K562 (cell line): ENCODE measurements at regions not wholly inside any gene's neighbourhood (a gene's known extent, or its start where the extent isn't known, plus 50 kb on each side); places are given as distances from the start of the nearest gene placed in this dataset.

ENCODE experiments used
- ATAC-seq: fragments of 200-7000 bp; cut with Tn5 transposase; 3 replicates; pipeline ENCODE4 v1.9.1; 2020; ENCODE audit warnings: moderate library complexity
- BruUV-seq: library from RNA; stranded (reverse); fragments of 400-500 nt; replicated peaks from 2 replicates; lab custom pipeline; 2021; lab: Mats Ljungman, UMichigan
- CTCF ChIA-PET: fragments of 300-600 bp; formaldehyde crosslinking; extraction: SDS; loops from one replicate; lab custom pipeline; 2021; ENCODE audit warnings: low intra/inter-chr PET ratio; lab: Yijun Ruan, JAX
- POLR2A ChIA-PET: fragments of 300-600, 350-650 bp; sonication (Branson Sonifier 250); formaldehyde crosslinking; extraction: SDS; loops from one replicate; lab custom pipeline; 2021; ENCODE audit warnings: antibody characterized with exemption, inconsistent platforms; lab: Yijun Ruan, JAX
- DNase-seq, 4 experiments: peaks; one replicate each; pipeline versions ENCODE4 v3.0.0 to v3.0.0-alpha.2; 2011 to 2018; ENCODE audit warnings: low spot score in 3 of 4, mixed read lengths in 3 of 4; ENCODE audit errors: extremely low read depth in 1 of 4
- FAIRE-seq: peaks from 2 replicates; lab custom pipeline; 2011; peaks lifted over from hg19 to GRCh38; lab: Jason Lieb, UNC
- H2AFZ ChIP-seq: 2 replicates; pipeline ENCODE4 v1.6.0; 2011; ENCODE audit warnings: low read depth, low read length, control low read depth, inconsistent platforms
- H3K27ac ChIP-seq: fragments of 200-600 bp; 3 replicates; pipeline ENCODE4 v1.8.0; 2011; ENCODE audit warnings: low read depth, mild to moderate bottlenecking, control low read depth, inconsistent platforms, low read length, moderate library complexity, mixed read lengths; ENCODE audit errors: extremely low read depth
- H3K27me3 ChIP-seq, 2 experiments: fragments of 300-600 bp in 1 of 2; 2 replicates in 1 of 2; 3 replicates in 1 of 2; pipeline versions ENCODE4 v1.6.0 to v1.8.0; 2011; ENCODE audit warnings: inconsistent platforms in 2 of 2, low read length in 2 of 2, mild to moderate bottlenecking in 1 of 2, mixed read lengths in 1 of 2, moderate library complexity in 1 of 2; ENCODE audit not compliant: control insufficient read depth in 2 of 2, insufficient read depth in 2 of 2
- H3K36me3 ChIP-seq: fragments of 300-600 bp; 3 replicates; pipeline ENCODE4 v1.8.0; 2011; ENCODE audit warnings: mild to moderate bottlenecking, low read length, inconsistent platforms; ENCODE audit not compliant: control insufficient read depth, insufficient read depth
- H3K4me1 ChIP-seq, 2 experiments: fragments of 200-600 bp in 1 of 2; replicated peaks in 1 of 2; 2 replicates in 1 of 2; 3 replicates in 1 of 2; pipeline versions ENCODE4 v1.5.1 to v1.8.0; 2011; ENCODE audit warnings: inconsistent platforms in 2 of 2, low read length in 2 of 2, mild to moderate bottlenecking in 1 of 2, mixed read lengths in 1 of 2, moderate library complexity in 1 of 2; ENCODE audit not compliant: control insufficient read depth in 2 of 2, insufficient read depth in 2 of 2
- H3K4me2 ChIP-seq: 2 replicates; pipeline ENCODE4 v1.6.1; 2011; ENCODE audit warnings: low read length, control low read depth, inconsistent platforms, mixed read lengths; ENCODE audit not compliant: insufficient read depth
- H3K4me3 ChIP-seq: fragments of 200-600 bp; sonication (generic), shearing (Covaris generic); 2 replicates; pipeline ENCODE4 v1.5.1; 2016; ENCODE audit warnings: control low read depth, inconsistent platforms
- H3K79me2 ChIP-seq: fragments of 200-600 bp; 3 replicates; pipeline ENCODE4 v1.8.0; 2011; ENCODE audit warnings: low read length, inconsistent platforms; ENCODE audit not compliant: control insufficient read depth, insufficient read depth
- H3K9ac ChIP-seq, 2 experiments: 2 replicates each; pipeline versions ENCODE4 v1.6.0 to v1.6.1; 2011; ENCODE audit warnings: low read depth in 2 of 2, low read length in 2 of 2, control low read depth in 1 of 2, inconsistent platforms in 1 of 2, mild to moderate bottlenecking in 1 of 2, mixed read lengths in 1 of 2; ENCODE audit not compliant: insufficient read depth in 1 of 2
- H3K9me1 ChIP-seq: one replicate; pipeline ENCODE4 v1.6.0; 2011; ENCODE audit warnings: inconsistent platforms, mild to moderate bottlenecking, low read length, moderate library complexity; ENCODE audit not compliant: control insufficient read depth, insufficient read depth
- H3K9me3 ChIP-seq: replicated peaks from 2 replicates; pipeline ENCODE4 v1.5.1; 2011; ENCODE audit warnings: low read depth, low read length, inconsistent platforms; ENCODE audit not compliant: control insufficient read depth, insufficient read depth
- H4K20me1 ChIP-seq: replicated peaks from 2 replicates; pipeline ENCODE4 v1.6.1; 2011; ENCODE audit warnings: low read length, inconsistent platforms, mixed read lengths; ENCODE audit not compliant: control insufficient read depth, insufficient read depth
- ETV6 ChIP-seq, 3 experiments: fragments of 150-350 bp in 1 of 3; sonication (generic) in 1 of 3; formaldehyde crosslinking in 1 of 3; IDR thresholded peaks; 2 replicates each; pipeline versions ENCODE4 v1.6.1 to v1.8.0; 2014 to 2022; ENCODE audit warnings: borderline replicate concordance in 2 of 3, low read depth in 2 of 3, antibody characterized with exemption in 1 of 3, low read length in 1 of 3, mild to moderate bottlenecking in 1 of 3, missing genetic modification reagents in 1 of 3
- MEF2A ChIP-seq: IDR thresholded peaks from 2 replicates; pipeline ENCODE4 v1.6.1; 2011; ENCODE audit warnings: low read depth, mild to moderate bottlenecking, low read length, moderate library complexity; ENCODE audit not compliant: control insufficient read depth
- NR1H2 ChIP-seq: sonication (generic); formaldehyde crosslinking; IDR thresholded peaks from 2 replicates; pipeline ENCODE4 v1.4.0; 2020; ENCODE audit warnings: mild to moderate bottlenecking, missing genetic modification reagents
- POLR3A ChIP-seq: IDR thresholded peaks from 2 replicates; pipeline ENCODE4 v1.6.1; 2011; ENCODE audit warnings: borderline replicate concordance, mild to moderate bottlenecking, moderate library complexity; ENCODE audit not compliant: insufficient read length, insufficient read depth; ENCODE audit errors: extremely low read depth
- SLC30A9 ChIP-seq: fragments of 250-450 bp; sonication (Bioruptor Pico); IDR thresholded peaks from 2 replicates; pipeline ENCODE4 v1.8.0; 2022; ENCODE audit warnings: mild to moderate bottlenecking, moderate library complexity
- SMAD2 ChIP-seq: fragments of 150-350 bp; IDR thresholded peaks from 2 replicates; pipeline ENCODE4 v1.6.1; 2014; ENCODE audit warnings: low read depth, mild to moderate bottlenecking, low read length
- SP2 ChIP-seq: IDR thresholded peaks from 2 replicates; pipeline ENCODE4 v1.6.1; 2011; ENCODE audit warnings: mild to moderate bottlenecking, low read depth, low read length, moderate library complexity; ENCODE audit not compliant: poor library complexity, severe bottlenecking; ENCODE audit errors: extremely low read depth
- ZNF174 ChIP-seq: fragments of 250-450 bp; sonication (Bioruptor Pico); IDR thresholded peaks from 2 replicates; pipeline ENCODE4 v1.4.0; 2020; ENCODE audit warnings: mild to moderate bottlenecking
- ZNF316 ChIP-seq: fragments of 450-650 bp; IDR thresholded peaks from 2 replicates; pipeline ENCODE4 v1.6.1; 2016
- ZNF354B ChIP-seq: fragments of 250-450 bp; sonication (Bioruptor Pico); IDR thresholded peaks from 2 replicates; pipeline ENCODE4 v1.4.0; 2020
- ZNF445 ChIP-seq: fragments of 250-450 bp; sonication (Bioruptor Pico); IDR thresholded peaks from 2 replicates; pipeline ENCODE4 v1.4.0; 2020; ENCODE audit warnings: low read depth, mild to moderate bottlenecking, moderate library complexity
- ZNF586 ChIP-seq: fragments of 450-650 bp; formaldehyde crosslinking; conservative IDR thresholded peaks from 2 replicates; pipeline ENCODE4 v1.4.0; 2020; ENCODE audit warnings: mild to moderate bottlenecking, moderate library complexity
- ZNF79 ChIP-seq: fragments of 250-450 bp; sonication (Bioruptor Pico); IDR thresholded peaks from 2 replicates; pipeline ENCODE4 v1.4.0; 2020; ENCODE audit warnings: low read depth, mild to moderate bottlenecking, moderate library complexity
- ZSCAN29 ChIP-seq: fragments of 450-650 bp; IDR thresholded peaks from 2 replicates; pipeline ENCODE4 v1.6.1; 2017
- WGBS: fragments of 100-300 bp; shearing (Covaris generic); methylation state at CpG from one replicate; pipeline ENCODE4 v1.1.6; 2016; ENCODE audit warnings: low coverage, mixed read lengths; ENCODE audit not compliant: insufficient coverage; ENCODE audit errors: missing lambda C conversion rate; 5-methylcytosine and 5-hydroxymethylcytosine counted together
- in situ Hi-C: fragments of 300-500 bp; cut with MboI; formaldehyde crosslinking; loops from 4 replicates; pipeline ENCODE4 v1.15.0; 2018; ENCODE audit warnings: inconsistent platforms, mixed read lengths
- intact Hi-C: fragments of 100-400 bp; cut with micrococcal nuclease; formaldehyde crosslinking; loops from 2 replicates; pipeline ENCODE4 v1.14.2; 2022
- TF ChIP-seq, protein P1 (sequence below), 2 experiments: IDR thresholded peaks; 2 replicates each; pipeline ENCODE4 v1.6.1; 2012; ENCODE audit warnings: improper control_type of control experiment in 2 of 2, low read depth in 2 of 2, low read length in 2 of 2, borderline replicate concordance in 1 of 2
- TF ChIP-seq, protein P2 (sequence below): fragments of 450-650 bp; formaldehyde crosslinking; IDR thresholded peaks from 2 replicates; pipeline ENCODE4 v1.4.0; 2020; ENCODE audit warnings: mild to moderate bottlenecking, moderate library complexity
- TF ChIP-seq, protein P3 (sequence below): IDR thresholded peaks from 2 replicates; pipeline ENCODE4 v1.6.1; 2014; ENCODE audit warnings: antibody characterized with exemption

DNA sequence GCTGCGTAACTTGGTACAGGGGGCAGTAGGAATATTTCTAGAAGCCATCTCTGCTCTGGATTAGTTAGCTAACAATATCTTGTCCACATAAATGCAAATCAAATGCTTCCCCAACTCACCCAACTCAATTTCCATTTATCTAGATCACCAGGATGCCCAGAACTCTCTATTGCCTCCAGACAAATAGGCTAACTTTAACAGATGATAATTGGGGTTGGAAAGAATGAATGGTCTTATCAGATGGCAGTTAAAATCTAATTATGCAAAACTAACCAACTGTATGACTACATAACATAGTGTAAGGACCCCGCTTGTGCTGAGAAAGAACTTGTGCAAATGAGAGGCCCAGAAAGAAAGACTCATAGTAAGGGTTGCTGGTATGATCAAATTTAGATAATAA lies 1024.8 kb downstream of the PLA2G4A start:
- ChIA-PET CTCF (no interaction called here), POLR2A (no interaction called here)
- no peak for ATAC-seq
- Histone ChIP-seq H3K9me3 (no peaks in the 10 kb centered on the region), H4K20me1 (no peaks in the 10 kb centered on the region), H3K4me1 (no peaks in the 10 kb centered on the region), H3K79me2 (no peaks in the 10 kb centered on the region), H3K9me1 (no peaks in the 10 kb centered on the region), H3K27me3 (no peaks in the 10 kb centered on the region), H3K4me3 (no peak overlapping the region), H3K36me3 (no peaks in the 10 kb centered on the region), H3K27ac (no peak overlapping the region), H3K4me2 (no peak overlapping the region), H3K9ac (no peak overlapping the region), H2AFZ (no peak overlapping the region)
- BruUV-seq = no TSS peak
- in situ Hi-C loops (no loop called here), intact Hi-C loops (no loop called here)
- 0% methylated on average over 2 of the region's 2 CpGs for WGBS
- FAIRE-seq = no peak
- DNase-seq = no peak
- TF ChIP-seq ZNF445 (CRISPR knock-in tag) (no peak), ZNF79 (CRISPR knock-in tag) (no peak), ZNF174 (no peak), SMAD2 (no peak), MEF2A (no peak), ZSCAN29 (no peak), ZNF586 (no peak), ZNF354B (CRISPR knock-in tag) (no peak), ETV6 (IDR thresholded peaks at IDR 0.05; ENCODE audit: borderline replicate concordance in 1 of 2, low read depth in 2 of 2, low read length in 1 of 2) (no peak), ETV6 (CRISPR knock-in tag; IDR thresholded peaks at IDR 0.05; ENCODE audit: borderline replicate concordance) (no peak), ZNF316 (no peak), NR1H2 (no peak), POLR3A (no peak), SLC30A9 (CRISPR knock-in tag) (no peak), SP2 (no peak)
- TF ChIP-seq, protein P1, sequence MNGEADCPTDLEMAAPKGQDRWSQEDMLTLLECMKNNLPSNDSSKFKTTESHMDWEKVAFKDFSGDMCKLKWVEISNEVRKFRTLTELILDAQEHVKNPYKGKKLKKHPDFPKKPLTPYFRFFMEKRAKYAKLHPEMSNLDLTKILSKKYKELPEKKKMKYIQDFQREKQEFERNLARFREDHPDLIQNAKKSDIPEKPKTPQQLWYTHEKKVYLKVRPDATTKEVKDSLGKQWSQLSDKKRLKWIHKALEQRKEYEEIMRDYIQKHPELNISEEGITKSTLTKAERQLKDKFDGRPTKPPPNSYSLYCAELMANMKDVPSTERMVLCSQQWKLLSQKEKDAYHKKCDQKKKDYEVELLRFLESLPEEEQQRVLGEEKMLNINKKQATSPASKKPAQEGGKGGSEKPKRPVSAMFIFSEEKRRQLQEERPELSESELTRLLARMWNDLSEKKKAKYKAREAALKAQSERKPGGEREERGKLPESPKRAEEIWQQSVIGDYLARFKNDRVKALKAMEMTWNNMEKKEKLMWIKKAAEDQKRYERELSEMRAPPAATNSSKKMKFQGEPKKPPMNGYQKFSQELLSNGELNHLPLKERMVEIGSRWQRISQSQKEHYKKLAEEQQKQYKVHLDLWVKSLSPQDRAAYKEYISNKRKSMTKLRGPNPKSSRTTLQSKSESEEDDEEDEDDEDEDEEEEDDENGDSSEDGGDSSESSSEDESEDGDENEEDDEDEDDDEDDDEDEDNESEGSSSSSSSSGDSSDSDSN (IDR thresholded peaks at IDR 0.05; ENCODE audit: borderline replicate concordance in 1 of 2, low read depth in 2 of 2, low read length in 2 of 2) = no peak
- TF ChIP-seq, protein P2, sequence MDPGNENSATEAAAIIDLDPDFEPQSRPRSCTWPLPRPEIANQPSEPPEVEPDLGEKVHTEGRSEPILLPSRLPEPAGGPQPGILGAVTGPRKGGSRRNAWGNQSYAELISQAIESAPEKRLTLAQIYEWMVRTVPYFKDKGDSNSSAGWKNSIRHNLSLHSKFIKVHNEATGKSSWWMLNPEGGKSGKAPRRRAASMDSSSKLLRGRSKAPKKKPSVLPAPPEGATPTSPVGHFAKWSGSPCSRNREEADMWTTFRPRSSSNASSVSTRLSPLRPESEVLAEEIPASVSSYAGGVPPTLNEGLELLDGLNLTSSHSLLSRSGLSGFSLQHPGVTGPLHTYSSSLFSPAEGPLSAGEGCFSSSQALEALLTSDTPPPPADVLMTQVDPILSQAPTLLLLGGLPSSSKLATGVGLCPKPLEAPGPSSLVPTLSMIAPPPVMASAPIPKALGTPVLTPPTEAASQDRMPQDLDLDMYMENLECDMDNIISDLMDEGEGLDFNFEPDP (CRISPR knock-in tag) = no peak
- TF ChIP-seq, protein P3, sequence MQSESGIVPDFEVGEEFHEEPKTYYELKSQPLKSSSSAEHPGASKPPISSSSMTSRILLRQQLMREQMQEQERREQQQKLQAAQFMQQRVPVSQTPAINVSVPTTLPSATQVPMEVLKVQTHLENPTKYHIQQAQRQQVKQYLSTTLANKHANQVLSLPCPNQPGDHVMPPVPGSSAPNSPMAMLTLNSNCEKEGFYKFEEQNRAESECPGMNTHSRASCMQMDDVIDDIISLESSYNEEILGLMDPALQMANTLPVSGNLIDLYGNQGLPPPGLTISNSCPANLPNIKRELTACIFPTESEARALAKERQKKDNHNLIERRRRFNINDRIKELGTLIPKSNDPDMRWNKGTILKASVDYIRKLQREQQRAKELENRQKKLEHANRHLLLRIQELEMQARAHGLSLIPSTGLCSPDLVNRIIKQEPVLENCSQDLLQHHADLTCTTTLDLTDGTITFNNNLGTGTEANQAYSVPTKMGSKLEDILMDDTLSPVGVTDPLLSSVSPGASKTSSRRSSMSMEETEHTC = no peak
